ENCODE measurements at regions not wholly inside any gene's neighbourhood (a gene's known extent, or its start where the extent isn't known, plus 50 kb on each side); places are given as distances from the start of the nearest gene placed in this dataset.

GRCh38 chr17:70259400-70259799, 90.1 kb downstream of the KCNJ2 start:
- TF ChIP-seq CTCF (IDR thresholded peaks at IDR 0.05) (no peak), POLR2A (IDR thresholded peaks at IDR 0.05) (no peak)
